ENCODE measurements at regions not wholly inside any gene's neighbourhood (a gene's known extent, or its start where the extent isn't known, plus 50 kb on each side); places are given as distances from the start of the nearest gene placed in this dataset.

DNA sequence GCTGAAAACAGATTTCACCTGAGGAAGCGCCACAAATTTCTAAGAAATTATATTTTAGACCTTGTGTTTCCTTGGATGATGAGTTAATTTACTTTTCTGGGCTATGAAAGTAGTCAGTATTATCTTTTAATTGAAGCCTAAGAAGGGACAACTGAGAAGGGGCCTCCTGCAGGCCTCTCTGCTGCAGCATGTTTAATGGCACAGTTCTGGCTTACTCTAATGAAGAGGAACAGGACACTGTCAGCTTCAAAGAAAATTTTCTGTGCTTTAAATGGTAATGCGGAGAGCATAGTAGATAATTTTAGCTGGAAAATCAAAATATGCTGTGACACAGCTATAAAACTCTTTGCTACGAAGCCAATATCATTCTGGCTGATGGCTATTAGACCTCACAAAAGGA, 167.4 kb downstream of the HDGFL1 start:
- no peak for DNase-seq
- Histone ChIP-seq H3K27ac (ENCODE audit: low read length) (no peak overlapping the region), H3K9me3 (ENCODE audit: control insufficient read depth, low read depth, low read length) (no peaks in the 10 kb centered on the region), H3K27me3 (ENCODE audit: control insufficient read depth, insufficient read depth, low read length) (no peaks in the 10 kb centered on the region), H3K4me1 (ENCODE audit: control insufficient read depth, insufficient read depth, low read length) (no peaks in the 10 kb centered on the region), H3K36me3 (ENCODE audit: control insufficient read depth, insufficient read depth, low read length) (no peaks in the 10 kb centered on the region), H3K4me3 (ENCODE audit: low read length) (no peak overlapping the region)
- WGBS (ENCODE audit: insufficient coverage, low lambda C conversion rate), result 89% methylated on average over 3 of the region's 3 CpGs

DNA sequence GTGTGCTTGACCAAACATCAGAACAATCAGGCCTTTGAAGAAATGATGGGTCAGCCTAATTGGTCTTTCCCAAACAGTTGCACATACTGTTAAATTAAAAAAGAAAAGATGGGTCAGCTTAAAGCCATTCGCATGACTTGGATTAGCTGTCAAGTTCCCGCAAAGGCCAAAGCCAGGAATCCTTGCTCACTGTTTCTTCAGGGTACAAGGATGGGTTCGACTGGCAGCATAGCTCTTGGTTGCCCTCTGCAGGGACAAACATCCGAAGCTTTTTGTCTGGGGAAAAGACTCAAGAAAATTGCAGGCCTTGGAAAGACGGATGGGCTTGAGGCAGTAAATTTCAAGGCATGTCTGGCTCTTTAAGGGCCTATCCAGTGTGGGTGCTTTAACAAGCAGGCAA, 168.0 kb downstream of the HDGFL1 start:
- WGBS (ENCODE audit: insufficient coverage, low lambda C conversion rate), result no CpG with 5 or more reads among the region's 5 CpGs
- H3K27ac ChIP-seq (ENCODE audit: low read length), result no peak overlapping the region
- peak; percentile 30 to 35 for DNase-seq
- no peaks in the 10 kb centered on the region for H3K27me3 ChIP-seq (ENCODE audit: control insufficient read depth, insufficient read depth, low read length)
- no peaks in the 10 kb centered on the region for H3K4me1 ChIP-seq (ENCODE audit: control insufficient read depth, insufficient read depth, low read length)
- H3K4me3 ChIP-seq (ENCODE audit: low read length), result no peak overlapping the region
- H3K36me3 ChIP-seq (ENCODE audit: control insufficient read depth, insufficient read depth, low read length), result no peaks in the 10 kb centered on the region
- no peaks in the 10 kb centered on the region for H3K9me3 ChIP-seq (ENCODE audit: control insufficient read depth, low read depth, low read length)

DNA sequence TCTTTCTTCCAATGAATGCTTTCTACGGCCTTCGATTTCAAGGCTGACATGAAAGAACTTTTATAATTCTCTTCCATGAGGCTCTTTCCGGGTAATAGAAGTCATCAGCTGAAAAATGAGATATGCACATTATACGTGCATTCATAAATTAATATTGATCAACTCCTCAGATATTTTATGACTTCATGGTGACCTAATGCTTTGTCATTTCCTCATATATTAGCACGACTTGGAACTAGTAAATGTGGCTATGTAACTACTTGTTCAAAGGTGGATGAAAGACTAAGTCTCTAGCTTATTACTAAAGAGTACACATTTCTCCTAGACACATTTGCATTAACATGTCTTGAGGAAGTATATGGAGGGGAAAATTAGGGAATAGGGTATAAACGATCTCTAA, 168.8 kb downstream of the HDGFL1 start:
- no peaks in the 10 kb centered on the region for H3K9me3 ChIP-seq (ENCODE audit: control insufficient read depth, low read depth, low read length)

DNA sequence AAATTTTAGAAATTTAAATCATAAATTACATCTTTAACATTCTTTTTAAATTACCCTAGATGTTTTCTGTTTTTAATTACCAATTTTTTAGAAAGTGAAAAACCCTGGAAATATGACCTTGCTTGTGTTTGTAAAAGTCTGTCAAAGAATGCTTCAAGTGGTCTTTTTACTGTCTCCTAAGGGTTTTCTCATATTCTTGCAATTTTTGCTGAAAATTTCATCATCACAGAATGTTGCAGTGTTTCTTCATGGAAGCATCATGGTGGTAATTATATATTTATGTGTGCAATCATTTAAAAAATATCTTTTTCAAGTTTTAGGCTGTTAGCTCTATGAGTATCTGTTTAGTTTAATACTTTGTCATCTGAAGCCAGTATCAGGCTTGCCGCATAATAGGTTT, 178.2 kb downstream of the HDGFL1 start:
- no peaks in the 10 kb centered on the region for H3K27me3 ChIP-seq (ENCODE audit: control insufficient read depth, insufficient read depth, low read length)
- no peaks in the 10 kb centered on the region for H3K9me3 ChIP-seq (ENCODE audit: control insufficient read depth, low read depth, low read length)
- H3K4me1 ChIP-seq (ENCODE audit: control insufficient read depth, insufficient read depth, low read length), result no peaks in the 10 kb centered on the region
- H3K27ac ChIP-seq (ENCODE audit: low read length), result no peak overlapping the region
- WGBS (ENCODE audit: insufficient coverage, low lambda C conversion rate), result no CpG with 5 or more reads among the region's 1 CpG
- H3K36me3 ChIP-seq (ENCODE audit: control insufficient read depth, insufficient read depth, low read length), result no peaks in the 10 kb centered on the region
- no peak overlapping the region for H3K4me3 ChIP-seq (ENCODE audit: low read length)
- no peak for DNase-seq

More for the DNA sequence above, 168.8 kb downstream of the HDGFL1 start:
- 92% methylated on average over 4 of the region's 6 CpGs for WGBS (ENCODE audit: insufficient coverage, low lambda C conversion rate)
- no peaks in the 10 kb centered on the region for H3K36me3 ChIP-seq (ENCODE audit: control insufficient read depth, insufficient read depth, low read length)
- DNase-seq, result no peak
- no peak overlapping the region for H3K4me3 ChIP-seq (ENCODE audit: low read length)
- H3K27me3 ChIP-seq (ENCODE audit: control insufficient read depth, insufficient read depth, low read length), result no peaks in the 10 kb centered on the region
- no peak overlapping the region for H3K27ac ChIP-seq (ENCODE audit: low read length)
- H3K4me1 ChIP-seq (ENCODE audit: control insufficient read depth, insufficient read depth, low read length), result no peaks in the 10 kb centered on the region

DNA sequence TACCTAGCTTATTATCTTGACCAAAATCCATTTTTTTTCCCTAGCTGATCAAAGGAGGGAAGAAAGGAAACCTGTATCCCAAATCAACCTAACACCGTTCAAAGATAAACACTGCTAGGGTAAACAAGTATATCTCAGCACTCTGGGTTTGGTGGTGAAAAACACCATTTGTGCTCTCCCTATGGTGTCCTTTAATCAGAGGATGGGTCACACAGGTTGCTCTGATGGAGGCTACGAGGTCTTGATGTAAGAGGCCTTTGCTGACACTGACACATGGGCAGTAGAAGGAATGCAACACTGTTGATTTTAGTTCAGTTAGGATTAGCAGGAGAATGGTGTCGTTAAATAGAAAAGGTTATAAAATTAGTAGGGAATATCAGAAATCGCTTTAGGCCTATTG, 179.3 kb downstream of the HDGFL1 start:
- DNase-seq, result no peak
- Histone ChIP-seq H3K4me3 (ENCODE audit: low read length) (no peak overlapping the region), H3K4me1 (ENCODE audit: control insufficient read depth, insufficient read depth, low read length) (no peaks in the 10 kb centered on the region), H3K27ac (ENCODE audit: low read length) (no peak overlapping the region), H3K27me3 (ENCODE audit: control insufficient read depth, insufficient read depth, low read length) (no peaks in the 10 kb centered on the region), H3K9me3 (ENCODE audit: control insufficient read depth, low read depth, low read length) (no peaks in the 10 kb centered on the region), H3K36me3 (ENCODE audit: control insufficient read depth, insufficient read depth, low read length) (no peaks in the 10 kb centered on the region)
- WGBS (ENCODE audit: insufficient coverage, low lambda C conversion rate), result 100% methylated on average over 1 of the region's 4 CpGs

DNA sequence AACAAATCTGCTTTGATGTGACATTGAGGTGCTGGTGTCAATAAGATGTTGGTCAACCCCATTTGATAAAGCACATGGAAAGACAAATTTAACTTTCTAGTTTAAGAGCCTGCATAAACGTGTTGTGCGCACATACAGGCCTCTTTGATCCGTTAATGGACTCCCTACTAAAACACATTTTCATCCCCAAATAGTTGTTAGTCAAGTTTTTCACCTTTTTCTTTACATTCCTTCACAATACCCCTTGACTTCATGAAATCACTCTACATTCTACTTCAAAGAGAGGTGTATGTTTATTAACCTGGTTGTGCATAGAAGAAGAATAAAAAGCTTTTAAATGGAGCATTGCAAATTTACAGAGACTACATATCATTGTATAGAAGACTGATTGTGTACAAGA, 180.3 kb downstream of the HDGFL1 start:
- H3K27me3 ChIP-seq (ENCODE audit: control insufficient read depth, insufficient read depth, low read length), result no peaks in the 10 kb centered on the region
- H3K4me3 ChIP-seq (ENCODE audit: low read length), result no peak overlapping the region
- WGBS (ENCODE audit: insufficient coverage, low lambda C conversion rate), result 93% methylated on average over 3 of the region's 3 CpGs

DNA sequence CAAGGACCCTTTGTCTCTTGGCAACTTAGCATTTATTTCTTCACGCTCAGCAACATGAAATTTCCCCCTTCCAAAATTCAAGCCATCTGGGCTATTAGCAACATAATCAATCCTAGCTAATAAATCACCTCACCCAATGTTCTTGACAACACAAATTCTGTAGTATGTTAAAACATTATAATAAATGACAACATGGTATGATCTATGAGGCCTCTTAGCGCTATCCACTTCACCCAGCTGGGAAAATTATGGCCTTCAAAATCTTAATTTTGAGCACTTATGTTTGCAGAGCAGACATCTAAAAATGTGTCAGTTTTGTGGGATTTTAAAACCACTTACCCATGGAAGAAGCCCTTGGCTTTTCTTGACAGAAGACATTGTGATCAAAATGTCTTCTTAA, 181.9 kb downstream of the HDGFL1 start:
- Histone ChIP-seq H3K4me1 (ENCODE audit: control insufficient read depth, insufficient read depth, low read length) (no peaks in the 10 kb centered on the region), H3K4me3 (ENCODE audit: low read length) (no peak overlapping the region), H3K36me3 (ENCODE audit: control insufficient read depth, insufficient read depth, low read length) (no peaks in the 10 kb centered on the region), H3K9me3 (ENCODE audit: control insufficient read depth, low read depth, low read length) (no peaks in the 10 kb centered on the region), H3K27me3 (ENCODE audit: control insufficient read depth, insufficient read depth, low read length) (no peaks in the 10 kb centered on the region), H3K27ac (ENCODE audit: low read length) (no peak overlapping the region)
- no peak for DNase-seq
- 100% methylated on average over 1 of the region's 2 CpGs for WGBS (ENCODE audit: insufficient coverage, low lambda C conversion rate)

More for the DNA sequence above, 180.3 kb downstream of the HDGFL1 start:
- Histone ChIP-seq H3K9me3 (ENCODE audit: control insufficient read depth, low read depth, low read length) (no peaks in the 10 kb centered on the region), H3K4me1 (ENCODE audit: control insufficient read depth, insufficient read depth, low read length) (no peaks in the 10 kb centered on the region), H3K27ac (ENCODE audit: low read length) (no peak overlapping the region), H3K36me3 (ENCODE audit: control insufficient read depth, insufficient read depth, low read length) (no peaks in the 10 kb centered on the region)
- no peak for DNase-seq

DNA sequence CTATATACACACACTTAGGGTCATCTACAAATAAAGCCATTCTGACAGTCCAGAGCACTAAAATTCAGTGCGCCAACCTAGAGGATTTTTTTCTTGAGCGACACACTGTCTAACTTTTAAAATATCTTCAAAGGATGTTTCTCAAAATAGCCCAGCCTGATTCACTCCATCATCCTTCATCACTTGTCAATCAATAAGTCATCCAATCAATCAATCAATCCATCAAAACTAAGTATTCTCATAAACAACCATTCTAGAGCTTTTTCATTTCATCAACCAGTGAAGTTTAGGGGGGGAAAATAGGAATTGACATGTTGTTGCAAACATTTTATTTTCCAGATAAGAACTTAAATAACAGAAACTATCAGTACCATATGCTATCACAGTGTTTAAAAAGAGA, 183.2 kb downstream of the HDGFL1 start:
- WGBS (ENCODE audit: insufficient coverage, low lambda C conversion rate), result 80% methylated on average over 1 of the region's 2 CpGs
- Histone ChIP-seq H3K4me1 (ENCODE audit: control insufficient read depth, insufficient read depth, low read length) (no peaks in the 10 kb centered on the region), H3K27ac (ENCODE audit: low read length) (no peak overlapping the region), H3K36me3 (ENCODE audit: control insufficient read depth, insufficient read depth, low read length) (no peaks in the 10 kb centered on the region), H3K27me3 (ENCODE audit: control insufficient read depth, insufficient read depth, low read length) (no peaks in the 10 kb centered on the region), H3K4me3 (ENCODE audit: low read length) (no peak overlapping the region), H3K9me3 (ENCODE audit: control insufficient read depth, low read depth, low read length) (no peaks in the 10 kb centered on the region)
- no peak for DNase-seq

DNA sequence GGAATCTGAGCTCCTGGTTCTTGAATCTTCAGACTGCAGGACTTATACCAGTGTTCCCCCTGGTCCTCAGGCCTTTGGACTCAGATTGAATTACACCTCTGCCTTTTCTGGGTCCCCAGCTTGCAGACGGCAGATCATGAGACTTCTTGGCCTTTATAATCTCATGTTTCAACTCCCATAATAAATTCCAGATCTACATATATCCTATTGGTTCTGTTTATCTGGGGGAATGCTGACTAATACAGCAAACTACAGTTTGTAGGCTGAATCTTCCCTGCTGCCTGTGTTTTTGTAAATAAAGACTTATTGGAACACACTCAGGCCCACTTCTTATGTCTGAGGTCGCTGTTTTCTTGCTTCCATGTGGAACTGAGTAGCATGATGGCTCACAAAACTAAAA, 184.7 kb downstream of the HDGFL1 start:
- DNase-seq, result peak; percentile 38 to 67
- Histone ChIP-seq H3K36me3 (ENCODE audit: control insufficient read depth, insufficient read depth, low read length) (no peaks in the 10 kb centered on the region), H3K27ac (ENCODE audit: low read length) (no peak overlapping the region), H3K27me3 (ENCODE audit: control insufficient read depth, insufficient read depth, low read length) (no peaks in the 10 kb centered on the region), H3K9me3 (ENCODE audit: control insufficient read depth, low read depth, low read length) (no peaks in the 10 kb centered on the region), H3K4me1 (ENCODE audit: control insufficient read depth, insufficient read depth, low read length) (no peaks in the 10 kb centered on the region), H3K4me3 (ENCODE audit: low read length) (no peak overlapping the region)
- WGBS (ENCODE audit: insufficient coverage, low lambda C conversion rate), result no CpG with 5 or more reads among the region's 2 CpGs

DNA sequence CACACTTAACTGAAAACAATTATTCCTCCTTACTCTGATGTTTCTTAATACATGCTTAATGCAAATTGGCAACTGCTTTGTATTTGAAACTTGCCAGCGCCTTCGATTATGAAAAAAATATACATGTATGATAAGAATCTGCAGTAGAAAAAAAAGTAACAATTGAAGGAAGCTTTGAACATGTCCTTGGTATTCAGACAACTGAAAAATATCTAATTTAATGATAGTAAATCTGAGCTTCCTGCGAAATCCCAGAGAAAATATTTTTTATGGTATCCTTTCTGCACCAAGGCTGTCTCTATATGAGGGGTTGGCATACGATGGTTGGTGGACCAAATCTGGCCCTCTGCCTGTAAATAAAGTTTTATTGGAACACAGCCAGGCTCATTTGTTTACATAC, 186.2 kb downstream of the HDGFL1 start:
- whole genome bisulfite sequencing (ENCODE audit: insufficient coverage, low lambda C conversion rate), result 100% methylated on average over 2 of the region's 4 CpGs
- H3K36me3 ChIP-seq (ENCODE audit: control insufficient read depth, insufficient read depth, low read length), result no peaks in the 10 kb centered on the region
- no peak for DNase-seq
- H3K4me3 ChIP-seq (ENCODE audit: low read length), result no peak overlapping the region
- no peaks in the 10 kb centered on the region for H3K27me3 ChIP-seq (ENCODE audit: control insufficient read depth, insufficient read depth, low read length)
- H3K4me1 ChIP-seq (ENCODE audit: control insufficient read depth, insufficient read depth, low read length), result no peaks in the 10 kb centered on the region
- H3K27ac ChIP-seq (ENCODE audit: low read length), result no peak overlapping the region
- no peaks in the 10 kb centered on the region for H3K9me3 ChIP-seq (ENCODE audit: control insufficient read depth, low read depth, low read length)

DNA sequence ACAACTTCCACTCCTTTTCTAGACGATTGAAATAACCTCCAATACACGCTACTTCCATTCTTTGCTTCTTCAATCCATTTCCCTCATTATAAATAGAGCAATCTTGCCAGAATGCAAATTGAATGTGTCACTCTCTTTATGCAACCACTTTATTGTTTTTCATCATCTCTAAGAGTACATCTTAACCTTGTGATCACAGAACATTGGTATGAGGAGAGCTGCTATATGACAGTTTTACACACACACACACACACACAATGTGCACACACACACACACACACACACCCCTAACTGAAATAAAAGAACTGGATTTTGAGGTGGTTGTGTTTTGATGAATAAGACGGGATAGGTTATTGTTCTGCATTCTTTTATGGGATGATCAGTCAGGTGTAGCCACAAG, 187.0 kb downstream of the HDGFL1 start:
- no peaks in the 10 kb centered on the region for H3K27me3 ChIP-seq (ENCODE audit: control insufficient read depth, insufficient read depth, low read length)
- no peaks in the 10 kb centered on the region for H3K4me1 ChIP-seq (ENCODE audit: control insufficient read depth, insufficient read depth, low read length)
- no peak for DNase-seq
- no peaks in the 10 kb centered on the region for H3K36me3 ChIP-seq (ENCODE audit: control insufficient read depth, insufficient read depth, low read length)
- no peak overlapping the region for H3K4me3 ChIP-seq (ENCODE audit: low read length)
- no peak overlapping the region for H3K27ac ChIP-seq (ENCODE audit: low read length)
- no peaks in the 10 kb centered on the region for H3K9me3 ChIP-seq (ENCODE audit: control insufficient read depth, low read depth, low read length)
- WGBS (ENCODE audit: insufficient coverage, low lambda C conversion rate), result 90% methylated on average over 2 of the region's 3 CpGs

Measured in large intestine (tissue), 3 donors.